ENCODE measurements at regions not wholly inside any gene's neighbourhood (a gene's known extent, or its start where the extent isn't known, plus 50 kb on each side); places are given as distances from the start of the nearest gene placed in this dataset.
"Not testable (repeated sequence)": the region's sequence is repeated elsewhere in the genome, so short reads cannot be mapped to it uniquely, and the experiment has no call there.

GRCh38 chr1:234849832-234850231 is 239.9 kb upstream of the IRF2BP2 start:
- no peak for DNase-seq (ENCODE audit: low read depth)

- DNase-seq (ENCODE audit: low read depth): peak; percentile 78
Measured at GRCh38 chr1:234848972-234849649, 239.1 kb upstream of the IRF2BP2 start.

GRCh38 chr1:234846813-234847212 is 236.8 kb upstream of the IRF2BP2 start:
- DNase-seq (ENCODE audit: low read depth): not testable (repeated sequence)

- no peak for DNase-seq (ENCODE audit: low read depth)
Measured at GRCh38 chr1:234845836-234846235, 235.9 kb upstream of the IRF2BP2 start.

DNA sequence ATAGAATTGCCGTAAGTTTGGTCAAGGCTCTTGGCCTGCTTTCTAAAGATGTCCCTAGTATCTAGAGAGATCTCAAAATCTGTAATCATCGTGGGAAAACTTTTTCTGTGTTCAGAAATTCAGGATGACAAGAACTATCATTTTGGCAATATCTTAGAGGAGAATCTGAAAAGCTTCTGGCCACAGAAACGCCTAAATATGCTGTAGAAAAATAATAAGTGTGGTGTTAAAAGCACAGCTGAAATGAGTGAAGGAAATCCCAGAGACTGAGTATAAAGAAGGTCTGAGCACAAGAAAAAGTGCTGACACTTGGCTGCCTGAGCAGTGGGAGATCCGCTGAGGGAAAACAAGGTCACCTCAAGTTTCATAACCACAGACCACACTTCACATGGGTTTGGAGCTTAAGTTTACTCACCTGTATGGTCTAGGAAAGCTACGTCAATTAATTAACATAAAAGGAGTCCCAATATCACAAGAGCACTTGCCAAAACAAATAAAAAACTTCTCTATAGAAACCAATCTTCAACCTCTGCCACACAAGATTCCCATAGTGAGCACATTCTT is 235.2 kb upstream of the IRF2BP2 start:
- DNase-seq (ENCODE audit: low read depth): no peak

GRCh38 chr1:234844479-234845031 is 234.6 kb upstream of the IRF2BP2 start:
- DNase-seq (ENCODE audit: low read depth): no peak

DNA sequence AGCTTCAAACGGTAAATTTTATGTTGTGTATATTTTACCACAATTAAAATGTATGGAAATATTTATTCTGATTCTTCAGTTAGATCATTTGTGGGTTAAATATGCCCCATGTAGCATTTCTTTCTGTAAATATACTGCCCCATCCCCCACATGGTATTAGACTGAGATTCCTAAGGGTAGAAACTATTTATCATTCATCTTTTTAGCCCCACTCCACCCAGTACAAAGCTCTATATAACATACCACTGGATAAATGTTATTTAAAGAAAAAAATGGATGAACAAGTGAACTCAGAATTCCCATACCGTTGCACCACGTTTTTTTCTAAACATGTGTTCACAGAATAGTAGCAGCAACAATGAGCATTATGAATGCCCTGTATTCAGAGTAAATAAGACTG is 234.0 kb upstream of the IRF2BP2 start:
- no peak for DNase-seq (ENCODE audit: low read depth)

- DNase-seq (ENCODE audit: low read depth): no peak
Measured at GRCh38 chr1:234842726-234843641, 233.0 kb upstream of the IRF2BP2 start.

DNA sequence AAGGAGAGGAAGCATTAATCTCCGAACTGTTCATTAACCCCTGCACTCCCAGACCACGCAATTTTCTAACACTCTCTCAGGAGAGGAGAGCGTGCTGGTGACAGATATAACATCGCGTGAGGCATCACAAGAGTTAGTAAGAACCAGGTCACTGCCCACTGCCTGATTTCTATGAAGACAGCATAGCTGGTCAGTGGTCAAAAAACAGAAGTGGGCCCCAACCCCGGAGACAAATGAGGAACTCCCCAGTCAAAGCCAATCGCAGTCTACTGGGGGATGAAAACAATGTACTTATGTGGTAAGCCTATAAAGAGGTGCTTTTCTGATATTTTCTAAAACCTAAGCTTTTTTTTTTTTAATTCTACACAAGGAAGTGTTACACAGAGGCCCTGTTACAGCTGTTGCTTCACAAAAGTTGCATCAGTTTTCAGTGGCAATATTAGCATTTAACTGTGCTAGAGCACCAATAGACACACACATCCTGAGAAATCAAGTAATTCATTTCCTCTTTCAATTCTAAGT is 231.8 kb upstream of the IRF2BP2 start:
- DNase-seq (ENCODE audit: low read depth): no peak

DNA sequence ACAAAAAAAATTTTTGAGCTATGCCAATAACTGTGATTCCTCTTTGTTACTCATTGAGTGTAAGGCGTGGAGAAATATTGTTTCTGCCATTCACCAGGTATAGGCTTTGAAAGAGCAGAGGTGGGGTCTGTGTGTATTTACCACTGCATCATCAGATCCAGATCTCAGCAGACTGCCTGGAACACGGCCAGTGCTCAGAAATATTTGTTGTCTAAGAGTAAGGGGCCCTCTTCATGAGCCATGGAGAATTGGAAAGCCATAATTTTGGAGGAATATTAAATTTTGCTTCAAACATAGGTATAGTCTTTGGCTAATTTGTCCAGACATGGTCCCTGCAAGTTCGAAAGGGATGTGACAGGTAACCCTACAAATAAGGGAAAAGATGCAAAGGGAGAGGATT is 231.3 kb upstream of the IRF2BP2 start:
- no peak for DNase-seq (ENCODE audit: low read depth)

DNA sequence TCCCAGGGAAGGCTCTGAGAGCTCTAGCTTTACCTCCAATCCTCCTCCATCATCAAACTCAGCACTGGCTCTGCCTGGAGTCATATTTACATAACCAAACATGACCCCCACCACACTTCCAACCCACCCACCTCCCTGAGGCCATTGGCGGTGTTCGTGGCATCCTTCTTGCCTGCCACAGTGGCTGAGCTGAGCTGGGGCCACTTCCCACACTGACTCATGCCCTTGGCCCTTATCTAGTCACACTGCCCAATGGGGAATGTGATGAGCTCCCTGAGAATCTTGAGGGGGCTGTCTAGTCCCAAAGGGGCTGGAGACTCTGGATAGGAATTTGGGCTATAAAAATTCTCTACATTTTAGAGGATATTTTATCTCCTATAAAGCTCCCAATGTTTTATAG is 230.9 kb upstream of the IRF2BP2 start:
- DNase-seq (ENCODE audit: low read depth): peak; percentile 75

DNA sequence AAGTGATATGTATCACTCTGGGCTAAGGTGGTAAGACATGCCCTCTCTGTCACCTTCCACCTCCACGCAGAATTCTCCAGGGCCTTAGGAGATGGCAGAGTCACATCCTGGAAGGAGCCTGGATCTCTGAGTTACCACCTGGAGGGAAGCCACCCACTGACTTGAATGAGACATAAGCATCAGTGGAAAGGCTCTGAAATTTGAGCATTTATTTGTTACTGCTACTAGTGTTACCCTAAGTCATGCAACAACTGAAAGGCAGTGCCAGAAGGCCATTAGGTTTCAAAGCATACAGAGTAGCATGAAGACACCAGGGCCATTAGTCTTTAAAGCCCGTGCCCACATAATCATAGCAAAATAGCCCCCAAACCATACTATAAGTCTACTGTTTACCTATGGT is 230.3 kb upstream of the IRF2BP2 start:
- DNase-seq (ENCODE audit: low read depth): no peak

GRCh38 chr1:234839663-234840062 is 229.7 kb upstream of the IRF2BP2 start:
- DNase-seq (ENCODE audit: low read depth): no peak

DNA sequence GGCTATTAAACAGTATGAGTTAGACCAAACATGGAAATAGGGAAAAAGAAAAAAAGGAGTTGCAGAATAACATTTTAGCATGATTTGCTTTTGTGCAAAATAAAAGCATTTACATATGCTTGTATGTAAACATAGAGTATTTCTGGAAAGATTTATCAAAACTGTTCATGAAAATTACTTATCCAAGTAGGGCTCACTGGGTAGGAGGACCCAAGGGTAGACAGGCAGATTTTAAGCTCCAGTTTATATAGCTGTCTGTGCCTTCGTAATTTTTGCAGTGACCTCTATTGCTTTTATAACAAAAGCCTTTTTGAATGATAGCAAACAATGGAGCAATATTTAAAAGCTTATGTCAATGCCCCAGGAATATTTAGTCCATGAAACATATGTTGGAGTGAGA is 228.8 kb upstream of the IRF2BP2 start:
- DNase-seq (ENCODE audit: low read depth): no peak

GRCh38 chr1:234838182-234838581 is 228.2 kb upstream of the IRF2BP2 start:
- DNase-seq (ENCODE audit: low read depth): no peak

- no peak for DNase-seq (ENCODE audit: low read depth)
Measured at GRCh38 chr1:234837713-234838112, 227.7 kb upstream of the IRF2BP2 start.

DNA sequence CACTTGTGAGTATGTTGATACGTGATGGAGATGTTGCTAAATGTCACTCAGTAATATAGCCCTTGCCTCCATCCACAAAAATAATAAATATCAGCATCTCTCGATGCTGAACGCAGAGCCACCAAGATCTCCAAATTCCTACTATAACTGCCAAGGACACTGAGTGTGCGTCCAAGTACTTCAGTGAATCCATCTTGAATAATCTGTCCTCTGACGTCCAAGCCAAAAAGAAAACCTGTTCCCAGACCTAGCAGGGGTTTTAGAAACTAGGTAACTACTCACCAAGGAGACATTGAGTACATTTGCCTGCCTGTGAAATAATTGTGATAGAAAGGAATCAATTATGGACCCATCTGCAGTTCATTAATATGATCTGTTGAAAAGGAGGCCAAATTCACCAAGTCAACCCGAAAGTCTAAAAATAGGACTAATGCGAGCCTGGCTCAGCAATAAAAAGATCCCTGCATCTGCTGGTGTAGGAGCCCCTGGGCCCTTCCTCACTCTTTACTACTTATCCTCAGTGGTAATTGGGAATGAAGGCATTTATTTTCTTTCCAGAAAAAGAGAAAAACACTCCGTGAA is 226.9 kb upstream of the IRF2BP2 start:
- DNase-seq (ENCODE audit: low read depth): no peak

DNA sequence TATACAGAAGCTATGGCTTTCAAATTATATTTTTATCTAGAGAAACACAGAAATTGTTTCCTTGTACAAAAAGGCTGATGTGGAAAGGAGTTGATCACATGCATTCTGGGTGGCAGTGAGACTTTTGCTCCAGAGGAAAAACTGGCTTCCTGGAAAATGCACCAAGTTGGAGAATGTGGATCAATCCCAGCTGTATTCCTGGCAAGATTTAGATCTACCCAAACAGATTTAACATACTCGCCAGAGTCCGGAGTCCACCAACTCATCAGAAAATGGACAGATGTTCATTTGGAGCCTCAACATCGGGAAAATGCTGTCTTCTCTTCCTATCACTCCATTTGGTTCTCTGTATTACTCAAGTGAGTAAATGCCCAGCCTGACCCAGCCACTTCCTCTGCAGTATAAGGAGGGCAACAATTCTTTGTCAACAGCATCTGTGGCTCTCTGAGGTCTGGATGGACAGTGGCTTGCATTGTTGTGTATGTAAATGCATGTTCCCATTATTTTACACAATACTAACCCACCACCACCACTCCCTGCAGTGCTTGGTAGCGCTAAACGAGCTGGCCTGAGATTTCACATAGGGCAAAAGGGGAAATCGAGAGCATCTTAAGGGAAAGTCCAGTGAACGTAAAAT is 226.2 kb upstream of the IRF2BP2 start:
- DNase-seq (ENCODE audit: low read depth): no peak

DNA sequence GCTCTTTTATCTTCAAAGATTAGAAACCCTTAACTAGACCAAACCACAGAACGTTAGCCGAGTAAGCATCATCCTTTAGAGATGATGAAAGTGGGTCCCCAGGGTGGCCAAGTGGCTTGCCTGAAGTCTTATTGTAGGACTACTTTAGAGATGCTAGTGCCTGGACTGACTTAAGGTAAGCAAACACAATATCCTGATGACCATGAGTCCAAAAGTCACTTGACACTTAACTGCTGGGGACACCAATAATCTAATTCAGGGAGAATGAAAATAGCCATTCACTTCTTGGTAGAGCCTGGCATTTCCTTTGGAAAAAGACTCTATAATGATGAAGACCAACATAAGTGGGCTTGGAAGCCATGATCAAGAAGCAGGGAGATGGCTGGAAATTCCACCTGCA is 225.3 kb upstream of the IRF2BP2 start:
- no peak for DNase-seq (ENCODE audit: low read depth)

DNA sequence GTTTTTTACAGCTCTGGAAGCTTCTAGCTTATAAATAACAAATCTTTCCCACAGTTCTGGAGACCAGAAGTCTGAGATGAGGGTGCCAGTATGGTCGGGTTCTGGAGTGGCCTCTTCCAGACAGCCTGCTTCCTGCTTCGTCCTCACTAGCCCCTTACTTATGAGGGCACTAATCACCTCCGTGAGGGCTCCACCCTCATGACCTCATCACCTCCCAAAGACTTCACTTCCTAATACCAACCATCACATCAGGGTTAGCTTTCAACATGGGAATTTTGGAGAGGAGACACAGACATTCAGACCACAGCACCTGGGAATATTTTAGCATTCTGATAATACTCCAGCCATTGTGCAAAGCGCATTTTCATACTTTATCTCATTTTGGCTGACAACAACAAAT is 223.7 kb upstream of the IRF2BP2 start:
- no peak for DNase-seq (ENCODE audit: low read depth)

DNA sequence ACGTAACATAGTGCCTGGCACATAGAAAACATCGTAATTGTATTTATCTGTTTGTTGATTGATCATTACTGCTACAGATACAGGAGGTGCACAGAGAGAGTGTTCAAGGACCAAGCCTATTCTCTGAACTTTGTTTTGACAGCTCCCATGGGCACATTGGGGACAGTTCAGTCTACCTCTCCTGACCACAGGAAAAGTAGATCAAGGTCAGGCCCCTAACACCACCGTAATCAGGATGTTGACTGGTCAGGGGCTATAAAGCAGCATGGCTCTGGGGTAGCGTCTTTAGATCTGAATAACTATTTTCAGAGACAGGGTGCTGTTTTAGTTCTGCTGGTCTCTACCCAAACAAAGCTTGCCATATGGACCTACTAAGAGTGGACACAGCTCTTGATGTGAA is 223.1 kb upstream of the IRF2BP2 start:
- no peak for DNase-seq (ENCODE audit: low read depth)
